GM18520 (cell line): ENCODE measurements at regions not wholly inside any gene's neighbourhood (a gene's known extent, or its start where the extent isn't known, plus 50 kb on each side); places are given as distances from the start of the nearest gene placed in this dataset.
"Not testable (repeated sequence)": the region's sequence is repeated elsewhere in the genome, so short reads cannot be mapped to it uniquely, and the experiment has no call there.

Source experiments
- ATAC-seq: cut with Tn5 transposase; IDR thresholded peaks from one replicate; pipeline ENCODE4 v1.9.1; 2021; ENCODE audit not compliant: unreplicated experiment

DNA sequence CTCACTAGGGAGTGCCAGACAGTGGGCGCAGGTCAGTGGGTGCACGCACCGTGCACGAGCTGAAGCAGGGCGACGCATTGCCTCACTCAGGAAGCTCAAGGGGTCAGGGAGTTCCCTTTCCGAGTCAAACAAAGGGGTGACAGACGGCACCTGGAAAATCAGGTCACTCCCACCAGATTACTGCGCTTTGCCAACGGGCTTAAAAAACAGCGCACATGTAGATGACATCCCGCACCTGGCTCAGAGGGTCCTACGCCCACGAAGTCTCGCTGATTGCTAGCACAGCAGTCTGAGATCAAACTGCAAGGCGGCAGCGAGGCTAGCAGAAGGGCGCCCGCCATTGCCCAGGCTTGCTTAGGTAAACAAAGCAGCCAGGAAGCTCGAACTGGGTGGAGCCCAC is 428.5 kb upstream of the SLC39A10 start:
- not testable (repeated sequence) for ATAC-seq

- no peak for ATAC-seq
Observed at GRCh38 chr2:195214072-195214471, 443.0 kb upstream of the SLC39A10 start.

- ATAC-seq: no peak
Observed at GRCh38 chr2:195212586-195212985, 444.4 kb upstream of the SLC39A10 start.

- ATAC-seq: no peak
Observed at GRCh38 chr2:195202163-195202845, 454.7 kb upstream of the SLC39A10 start.

DNA sequence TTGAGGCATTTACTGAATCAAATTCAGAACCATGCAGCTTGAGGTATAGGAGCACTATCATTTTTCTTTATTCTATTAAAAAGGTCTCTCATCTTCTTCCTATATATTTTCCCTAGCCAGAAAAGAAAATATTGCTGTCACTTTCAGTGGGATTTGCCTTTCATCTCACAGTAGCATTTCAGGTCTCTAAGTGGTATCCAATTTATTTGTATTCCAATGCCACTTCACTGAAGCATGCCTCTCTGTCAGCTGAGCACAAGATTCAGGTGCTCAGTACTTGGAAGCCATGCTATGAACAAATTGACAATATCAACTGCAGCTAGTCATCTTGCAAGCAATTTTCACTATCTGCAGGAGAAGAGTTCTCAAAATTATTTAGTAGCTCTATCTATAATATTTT is 457.2 kb upstream of the SLC39A10 start:
- ATAC-seq: no peak

DNA sequence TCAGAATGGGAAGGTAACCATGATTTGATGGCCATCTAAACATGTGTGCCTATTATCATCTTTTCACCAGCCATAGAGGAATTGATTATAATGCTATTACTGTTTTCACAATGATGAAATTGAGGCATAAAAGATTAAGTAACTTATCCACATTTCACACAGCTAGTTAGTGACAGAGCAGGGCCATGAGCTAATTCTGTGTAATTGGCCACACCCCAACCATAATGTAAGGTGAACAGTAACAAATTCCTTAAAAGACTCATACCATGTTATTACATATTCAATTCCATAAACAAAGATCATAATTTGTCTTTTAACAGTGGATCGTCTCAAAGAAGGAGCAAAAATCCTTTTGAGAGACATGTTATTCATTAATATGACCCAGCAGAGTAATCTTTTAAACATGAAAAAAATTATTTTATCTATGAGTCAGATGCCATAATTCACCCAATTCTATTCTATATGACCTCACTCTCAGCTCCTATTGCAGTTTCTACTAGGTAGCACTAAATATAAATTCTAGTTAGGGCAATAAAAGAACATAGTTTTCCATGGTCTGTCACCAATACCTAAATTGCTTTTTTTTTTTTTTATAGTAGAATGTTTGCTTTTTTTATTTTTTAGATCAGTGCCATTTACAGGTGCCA is 475.8 kb upstream of the SLC39A10 start:
- no peak for ATAC-seq

- no peak for ATAC-seq
Observed at GRCh38 chr2:195168369-195168768, 488.7 kb upstream of the SLC39A10 start.

DNA sequence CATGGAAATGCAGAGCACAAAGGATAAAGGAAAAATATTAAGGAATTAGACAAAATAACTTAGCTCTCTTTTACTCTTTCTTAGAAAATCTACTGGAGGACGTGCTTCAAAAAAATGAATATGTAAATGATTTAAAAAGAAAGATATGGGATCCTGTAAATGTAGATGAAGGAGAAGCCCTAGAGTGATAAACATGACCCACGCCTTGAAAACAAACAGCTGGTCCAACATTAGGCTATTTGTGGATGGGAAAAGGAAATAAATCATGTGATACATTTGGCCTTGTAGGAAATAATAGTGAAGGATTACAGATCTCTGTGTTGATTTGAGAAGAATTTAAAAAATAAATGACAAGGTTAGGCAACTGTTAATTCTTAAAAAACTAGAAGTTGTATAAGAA is 492.1 kb upstream of the SLC39A10 start:
- no peak for ATAC-seq

DNA sequence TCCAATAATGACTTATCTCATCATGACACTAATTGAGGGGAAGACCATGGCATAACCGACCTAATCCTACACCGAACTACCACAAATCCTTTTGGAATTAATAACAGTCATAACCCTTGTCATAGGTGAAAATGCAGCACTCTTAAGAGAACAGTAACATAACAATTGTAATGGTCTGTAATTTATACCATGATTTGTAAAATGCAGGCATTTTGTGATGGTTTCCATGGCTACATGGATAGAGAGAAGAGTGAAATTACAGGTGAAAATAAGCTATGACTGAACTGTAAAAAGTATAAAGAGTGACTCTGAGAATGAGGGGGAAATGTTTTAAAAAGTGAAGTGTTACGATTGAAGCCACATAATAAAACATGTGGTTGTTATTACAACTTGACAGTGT is 494.1 kb upstream of the SLC39A10 start:
- no peak for ATAC-seq

DNA sequence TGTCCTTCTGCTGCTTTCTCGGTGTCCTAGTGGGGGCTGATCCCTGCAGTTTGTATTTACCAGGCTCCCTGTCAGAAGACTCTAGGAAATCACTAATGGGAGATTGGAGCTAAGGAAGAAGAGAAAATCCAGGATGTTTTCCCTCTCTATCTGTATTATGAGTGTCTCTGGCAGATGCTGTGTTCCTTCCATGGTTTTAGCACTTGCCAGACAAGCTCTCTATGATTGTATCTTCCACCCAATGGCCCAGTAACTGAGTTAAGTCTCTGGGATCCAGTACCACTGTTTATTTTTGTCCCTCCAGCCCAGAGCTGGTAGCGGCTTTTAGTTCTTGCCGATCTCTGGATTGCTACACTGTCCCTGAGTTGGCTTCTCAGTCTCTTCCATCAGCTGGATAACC is 494.8 kb upstream of the SLC39A10 start:
- no peak for ATAC-seq

DNA sequence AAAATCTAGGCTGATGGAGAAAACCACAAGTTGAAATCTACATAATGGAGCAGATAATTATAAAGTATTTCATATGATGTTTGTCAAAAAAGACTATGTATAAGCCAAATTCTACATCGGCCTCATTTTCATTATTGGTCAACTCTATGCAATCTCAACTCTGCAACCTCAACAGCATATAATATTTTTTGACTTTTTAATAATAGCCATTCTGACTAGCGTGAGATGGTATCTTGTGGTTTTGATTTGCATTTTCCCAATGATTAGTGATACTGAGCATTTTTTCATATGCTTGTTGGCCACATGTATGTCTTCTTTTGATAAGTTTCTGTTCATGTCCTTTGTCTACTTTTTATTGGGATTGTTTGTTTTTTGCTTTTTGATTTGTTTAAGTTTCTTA is 496.1 kb upstream of the SLC39A10 start:
- ATAC-seq: no peak

DNA sequence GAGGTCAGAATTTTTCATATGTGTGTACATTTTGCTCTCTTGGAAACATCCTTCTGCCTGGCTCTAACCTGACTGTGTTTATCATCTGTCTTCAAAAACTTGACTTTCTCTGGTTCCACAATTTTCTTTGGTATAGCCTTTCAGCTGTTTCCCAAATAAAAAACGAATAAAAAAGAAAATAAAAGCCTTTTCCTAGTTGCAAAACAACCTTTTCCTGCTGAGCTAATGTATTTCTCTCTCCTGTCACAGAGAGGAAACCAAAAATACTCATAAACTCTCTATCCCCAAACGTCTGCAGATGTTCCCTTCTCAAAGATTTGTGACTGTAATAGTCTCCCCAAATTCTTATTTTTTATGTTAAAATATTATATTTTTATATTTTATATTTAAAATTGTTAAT is 505.3 kb upstream of the SLC39A10 start:
- no peak for ATAC-seq

DNA sequence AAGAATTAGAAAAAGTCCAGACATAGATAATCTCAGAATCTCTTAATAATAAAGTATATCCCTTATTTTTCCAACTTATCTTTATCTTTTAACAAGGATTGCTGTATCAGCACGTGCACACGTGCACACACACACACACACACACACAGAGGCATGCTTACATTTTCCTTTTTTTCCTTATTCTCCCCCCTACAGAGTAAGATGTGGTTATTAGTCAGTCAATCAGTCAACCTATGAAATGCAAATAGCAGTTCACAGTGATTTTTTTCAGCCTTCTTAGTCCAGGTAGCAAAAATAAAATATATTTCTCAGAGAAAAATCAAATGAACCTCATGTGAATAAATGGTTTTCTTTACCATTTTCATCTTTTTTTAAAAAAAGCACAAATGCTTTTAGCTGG is 506.2 kb upstream of the SLC39A10 start:
- no peak for ATAC-seq

DNA sequence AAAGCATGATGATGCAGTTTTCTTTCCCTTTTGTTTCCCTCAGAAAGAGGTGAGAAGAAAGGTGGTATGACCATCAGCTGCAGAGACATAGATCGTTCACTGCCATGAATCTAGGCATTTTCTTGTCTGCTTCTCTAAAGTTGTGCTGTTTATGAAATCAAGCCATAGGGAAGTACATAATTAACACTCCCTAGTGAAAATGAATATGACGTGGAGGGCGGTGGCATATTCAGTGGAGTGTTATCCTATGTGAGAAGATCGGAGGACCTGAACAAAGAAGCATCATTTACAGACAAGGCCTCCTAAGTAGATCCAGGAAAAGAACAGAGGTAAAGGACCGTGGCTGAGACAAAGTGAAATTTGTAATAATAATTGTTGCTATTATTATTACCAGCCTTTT is 509.0 kb upstream of the SLC39A10 start:
- no peak for ATAC-seq

DNA sequence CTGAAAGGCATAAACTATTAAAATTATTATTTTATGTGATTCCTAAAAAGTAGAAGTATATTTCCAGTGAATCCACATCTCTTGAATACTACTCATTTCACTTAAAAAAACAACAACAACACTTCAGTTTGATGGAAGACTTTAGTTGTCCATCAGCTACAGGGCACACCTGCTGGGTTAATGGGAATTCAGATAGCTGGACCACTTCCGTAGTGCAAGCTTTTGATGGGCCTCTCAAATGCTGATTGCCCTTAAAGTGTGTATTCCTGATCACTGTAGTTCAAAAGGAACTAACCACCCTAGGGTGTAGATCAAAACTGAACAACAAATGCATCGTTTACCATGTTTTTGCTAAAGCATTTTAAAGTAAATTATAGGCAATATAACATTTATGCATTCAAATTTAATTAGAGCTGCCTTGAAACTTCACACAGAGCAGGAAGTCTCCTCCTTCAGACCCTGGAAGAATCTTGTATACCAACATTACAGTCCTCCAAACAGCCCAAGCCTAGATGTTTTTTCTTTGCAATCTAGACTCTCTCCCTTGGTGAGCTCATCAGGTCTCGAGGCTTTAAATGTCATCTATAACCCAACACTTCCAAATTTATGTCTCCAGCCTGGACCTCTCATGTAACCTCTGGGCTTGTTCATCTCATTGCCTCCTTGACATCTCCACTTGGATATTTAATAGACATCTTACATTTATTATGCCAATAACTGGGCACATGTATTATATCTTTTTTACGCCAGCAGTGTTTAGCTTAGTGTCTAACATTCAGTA is 510.1 kb upstream of the SLC39A10 start:
- ATAC-seq: no peak

- no peak for ATAC-seq
Observed at GRCh38 chr2:195138435-195138834, 518.6 kb upstream of the SLC39A10 start.

DNA sequence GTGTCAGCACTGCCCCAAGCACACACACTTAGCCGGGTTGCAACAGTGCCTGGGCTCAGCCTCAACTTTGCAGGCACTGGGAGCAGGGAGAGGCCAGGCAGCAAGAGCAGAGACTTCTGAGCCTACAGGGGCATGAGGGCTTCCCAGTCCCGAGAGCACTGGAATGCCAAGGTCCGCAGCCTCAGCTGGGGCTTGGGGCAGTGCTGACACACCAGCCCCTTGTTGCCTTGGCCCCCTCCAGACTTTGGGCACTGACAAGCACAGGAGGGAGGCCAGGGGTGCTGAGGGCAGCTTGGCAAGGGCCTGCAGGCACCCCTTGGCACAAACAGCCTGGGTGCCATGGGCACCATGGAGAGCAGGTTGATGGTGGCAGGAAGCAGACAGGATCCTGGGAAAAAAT is 531.1 kb upstream of the SLC39A10 start:
- ATAC-seq: not testable (repeated sequence)

- no peak for ATAC-seq
Observed at GRCh38 chr2:195124391-195125079, 532.5 kb upstream of the SLC39A10 start.

- no peak for ATAC-seq
Observed at GRCh38 chr2:195122653-195123052, 534.4 kb upstream of the SLC39A10 start.

- no peak for ATAC-seq
Observed at GRCh38 chr2:195121341-195121740, 535.7 kb upstream of the SLC39A10 start.

DNA sequence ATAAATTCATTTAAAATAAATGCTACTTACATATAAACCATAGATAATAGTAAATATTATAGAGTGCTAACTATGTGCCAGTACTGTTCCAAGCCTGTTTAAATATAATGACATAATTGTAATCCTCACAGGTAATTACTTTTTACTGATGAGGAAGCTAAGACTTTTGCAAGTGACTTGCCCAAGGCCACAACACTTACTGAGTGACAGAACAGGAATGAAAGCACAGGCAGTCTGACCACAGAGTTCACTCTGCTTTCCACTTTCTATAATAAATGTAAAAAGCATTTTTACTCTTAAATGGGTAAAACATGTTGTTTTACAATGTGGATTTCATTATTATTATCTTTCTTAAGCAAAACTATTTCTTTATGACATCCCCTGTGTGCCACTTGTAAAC is 537.8 kb upstream of the SLC39A10 start:
- ATAC-seq: no peak

GRCh38 chr2:195118276-195118675 is 538.8 kb upstream of the SLC39A10 start:
- no peak for ATAC-seq
